ACC112 (cell line): ENCODE measurements at regions not wholly inside any gene's neighbourhood (a gene's known extent, or its start where the extent isn't known, plus 50 kb on each side); places are given as distances from the start of the nearest gene placed in this dataset.
A peak's percentile ranks its signal among the peaks of the same experiment; 100 is the strongest.

ENCODE experiments used
- H2AFZ ChIP-seq: fragments of 200-600 bp; sonication (generic); one replicate; pipeline ENCODE4 v1.6.0; 2017; ENCODE audit warnings: antibody characterized with exemption, low read length; ENCODE audit not compliant: unreplicated experiment
- H3K27ac ChIP-seq: fragments of 200-600 bp; sonication (generic); 2 replicates; pipeline ENCODE4 v1.5.1; 2014; ENCODE audit warnings: low read depth, mild to moderate bottlenecking, antibody characterized with exemption, low read length, moderate library complexity
- H3K27me3 ChIP-seq: fragments of 200-600 bp; sonication (generic); 2 replicates; pipeline ENCODE4 v1.6.1; 2014; ENCODE audit warnings: mild to moderate bottlenecking, antibody characterized with exemption, low read length, moderate library complexity, mixed read lengths; ENCODE audit not compliant: insufficient read depth
- H3K36me3 ChIP-seq: fragments of 200-600 bp; sonication (generic); 2 replicates; pipeline ENCODE4 v1.6.1; 2016; ENCODE audit warnings: mild to moderate bottlenecking, antibody characterized with exemption, low read length, moderate library complexity, mixed read lengths; ENCODE audit not compliant: insufficient read depth
- H3K4me1 ChIP-seq: fragments of 200-600 bp; sonication (generic); one replicate; pipeline ENCODE4 v1.6.1; 2016; ENCODE audit warnings: low read length, mixed read lengths; ENCODE audit not compliant: insufficient read depth, unreplicated experiment, control insufficient read depth
- H3K4me3 ChIP-seq: fragments of 200-600 bp; sonication (generic); 2 replicates; pipeline ENCODE4 v1.5.1; 2014; ENCODE audit warnings: mild to moderate bottlenecking, low read depth, low read length
- H3K79me2 ChIP-seq: fragments of 200-600 bp; sonication (generic); one replicate; pipeline ENCODE4 v1.6.0; 2016; ENCODE audit warnings: low read length; ENCODE audit not compliant: control insufficient read depth, unreplicated experiment, insufficient read depth

- H3K36me3 ChIP-seq, result no peaks in the 10 kb centered on the region
- no peak overlapping the region for H3K4me3 ChIP-seq
- H3K27ac ChIP-seq, result no peak overlapping the region
- no peaks in the 10 kb centered on the region for H3K4me1 ChIP-seq
- H3K27me3 ChIP-seq, result peaks cover 28% of the 10 kb centered on the region
- no peaks in the 10 kb centered on the region for H3K79me2 ChIP-seq
- H2AFZ ChIP-seq, result no peak overlapping the region
Measured at GRCh38 chr5:175765858-175766257, 105.5 kb upstream of the CPLX2 start.

- Histone ChIP-seq H2AFZ (no peak overlapping the region), H3K27me3 (peaks cover 40% of the 10 kb centered on the region), H3K27ac (no peak overlapping the region), H3K4me3 (no peak overlapping the region), H3K36me3 (no peaks in the 10 kb centered on the region), H3K79me2 (no peaks in the 10 kb centered on the region), H3K4me1 (no peaks in the 10 kb centered on the region)
Measured at GRCh38 chr5:175766963-175767362, 104.4 kb upstream of the CPLX2 start.

GRCh38 chr5:175772747-175773533 is 98.4 kb upstream of the CPLX2 start:
- no peak overlapping the region for H2AFZ ChIP-seq
- H3K4me3 ChIP-seq, result peak overlapping the region; percentile 60
- no peaks in the 10 kb centered on the region for H3K4me1 ChIP-seq
- no peaks in the 10 kb centered on the region for H3K36me3 ChIP-seq
- H3K27me3 ChIP-seq, result peaks cover 84% of the 10 kb centered on the region
- no peaks in the 10 kb centered on the region for H3K79me2 ChIP-seq
- H3K27ac ChIP-seq, result no peak overlapping the region

- H3K36me3 ChIP-seq, result no peaks in the 10 kb centered on the region
- no peaks in the 10 kb centered on the region for H3K4me1 ChIP-seq
- H2AFZ ChIP-seq, result no peak overlapping the region
- H3K79me2 ChIP-seq, result no peaks in the 10 kb centered on the region
- no peak overlapping the region for H3K27ac ChIP-seq
- peaks cover 86% of the 10 kb centered on the region for H3K27me3 ChIP-seq
- peak overlapping the region; percentile 60 for H3K4me3 ChIP-seq
Measured at GRCh38 chr5:175773534-175774070, 97.8 kb upstream of the CPLX2 start.

GRCh38 chr5:175775416-175775815 is 96.0 kb upstream of the CPLX2 start:
- Histone ChIP-seq H3K36me3 (no peaks in the 10 kb centered on the region), H3K27me3 (peaks cover 81% of the 10 kb centered on the region), H2AFZ (no peak overlapping the region), H3K79me2 (no peaks in the 10 kb centered on the region), H3K4me1 (no peaks in the 10 kb centered on the region), H3K4me3 (no peak overlapping the region), H3K27ac (no peak overlapping the region)

- Histone ChIP-seq H3K4me3 (no peak overlapping the region), H3K27me3 (peaks cover 76% of the 10 kb centered on the region), H2AFZ (no peak overlapping the region), H3K27ac (no peak overlapping the region), H3K79me2 (no peaks in the 10 kb centered on the region), H3K4me1 (no peaks in the 10 kb centered on the region), H3K36me3 (no peaks in the 10 kb centered on the region)
Measured at GRCh38 chr5:175778951-175779503, 92.4 kb upstream of the CPLX2 start.

GRCh38 chr5:175783739-175784138 is 87.6 kb upstream of the CPLX2 start:
- Histone ChIP-seq H2AFZ (no peak overlapping the region), H3K27me3 (peaks cover 80% of the 10 kb centered on the region), H3K4me3 (no peak overlapping the region), H3K36me3 (no peaks in the 10 kb centered on the region), H3K79me2 (no peaks in the 10 kb centered on the region), H3K27ac (no peak overlapping the region), H3K4me1 (no peaks in the 10 kb centered on the region)

- Histone ChIP-seq H3K27ac (no peak overlapping the region), H2AFZ (no peak overlapping the region), H3K79me2 (no peaks in the 10 kb centered on the region), H3K4me1 (no peaks in the 10 kb centered on the region), H3K36me3 (no peaks in the 10 kb centered on the region), H3K4me3 (no peak overlapping the region), H3K27me3 (peaks cover 85% of the 10 kb centered on the region)
Measured at GRCh38 chr5:175784230-175784629, 87.1 kb upstream of the CPLX2 start.

GRCh38 chr5:175785681-175786080 is 85.7 kb upstream of the CPLX2 start:
- Histone ChIP-seq H2AFZ (no peak overlapping the region), H3K79me2 (no peaks in the 10 kb centered on the region), H3K27me3 (peaks cover 82% of the 10 kb centered on the region), H3K27ac (no peak overlapping the region), H3K4me3 (no peak overlapping the region), H3K4me1 (no peaks in the 10 kb centered on the region), H3K36me3 (no peaks in the 10 kb centered on the region)

GRCh38 chr5:175788155-175788787 is 83.1 kb upstream of the CPLX2 start:
- no peak overlapping the region for H2AFZ ChIP-seq
- H3K79me2 ChIP-seq, result no peaks in the 10 kb centered on the region
- no peaks in the 10 kb centered on the region for H3K4me1 ChIP-seq
- no peaks in the 10 kb centered on the region for H3K36me3 ChIP-seq
- peaks cover 78% of the 10 kb centered on the region for H3K27me3 ChIP-seq
- H3K4me3 ChIP-seq, result no peak overlapping the region
- no peak overlapping the region for H3K27ac ChIP-seq
